Tibial artery (tissue), 4 donors: ENCODE measurements at regions not wholly inside any gene's neighbourhood (a gene's known extent, or its start where the extent isn't known, plus 50 kb on each side); places are given as distances from the start of the nearest gene placed in this dataset.

Source experiments
- DNase-seq, 2 donors: peaks; one replicate each; pipeline ENCODE4 v3.0.0-alpha.2; 2019
- H3K27ac ChIP-seq, 2 donors: fragments of 200-600 bp; sonication (generic) in 1 of 2; 1 replicate in 1 of 2; 2 replicates in 1 of 2; pipeline ENCODE4 v1.5.1; 2018 to 2019; ENCODE audit warnings: mild to moderate bottlenecking in 1 of 2
- H3K27me3 ChIP-seq, 2 donors: fragments of 200-600 bp; sonication (generic) in 1 of 2; one replicate each; pipeline versions ENCODE4 v1.5.1 to v1.6.0; 2016 to 2019
- H3K36me3 ChIP-seq, 3 donors: fragments of 200-600 bp; sonication (generic) in 2 of 3; one replicate each; pipeline ENCODE4 v1.5.1; 2016 to 2019; ENCODE audit warnings: mild to moderate bottlenecking in 2 of 3
- H3K4me1 ChIP-seq, 4 donors: fragments of 200-600 bp; sonication (generic) in 2 of 4; 1 replicate in 3 of 4; 2 replicates in 1 of 4; pipeline ENCODE4 v1.5.1; 2016 to 2019
- H3K4me3 ChIP-seq, 2 donors: fragments of 200-600 bp; sonication (generic) in 1 of 2; 1 replicate in 1 of 2; 2 replicates in 1 of 2; pipeline ENCODE4 v1.5.1; 2018 to 2019; ENCODE audit warnings: mild to moderate bottlenecking in 2 of 2
- H3K9me3 ChIP-seq, 3 donors: fragments of 200-600 bp; sonication (generic) in 1 of 3; one replicate each; pipeline ENCODE4 v1.5.1; 2016 to 2019
- CTCF ChIP-seq, 2 experiments: fragments of 200-600 bp in 1 of 2; fragments of 450-650 bp in 1 of 2; IDR thresholded peaks; one replicate each; pipeline ENCODE4 v1.5.1; 2017 to 2019; ENCODE audit warnings: antibody characterized with exemption in 2 of 2, mild to moderate bottlenecking in 1 of 2, moderate library complexity in 1 of 2
- intact Hi-C: fragments of 100-400 bp; cut with DNase I; formaldehyde crosslinking; loops from one replicate; pipeline ENCODE4 v1.15.0; 2023; ENCODE audit warnings: low total_unique reads

GRCh38 chr2:67596871-67597270 lies 199.7 kb downstream of the ETAA1 start:
- Histone ChIP-seq H3K4me3 (no peak overlapping the region), H3K9me3 (no peaks in the 10 kb centered on the region), H3K27me3 (no peaks in the 10 kb centered on the region), H3K36me3 (no peaks in the 10 kb centered on the region), H3K27ac (no peak overlapping the region), H3K4me1 (peaks cover 0 to 10% (median 0%) of the 10 kb centered on the region in 4 donors)
- intact Hi-C loops, result no loop called here
- no peak for TF ChIP-seq CTCF (IDR thresholded peaks at IDR 0.05)
- no peak for DNase-seq

GRCh38 chr2:67599561-67599960 lies 202.4 kb downstream of the ETAA1 start:
- no peak for DNase-seq
- Histone ChIP-seq H3K4me3 (no peak overlapping the region), H3K36me3 (no peaks in the 10 kb centered on the region), H3K27ac (no peak overlapping the region), H3K9me3 (no peaks in the 10 kb centered on the region), H3K27me3 (no peaks in the 10 kb centered on the region), H3K4me1 (peaks cover 0 to 10% (median 0%) of the 10 kb centered on the region in 4 donors)
- no peak for TF ChIP-seq CTCF (IDR thresholded peaks at IDR 0.05)
- intact Hi-C loops, result no loop called here

GRCh38 chr2:67600222-67600871 lies 203.2 kb downstream of the ETAA1 start:
- Histone ChIP-seq H3K27ac (no peak overlapping the region), H3K9me3 (no peaks in the 10 kb centered on the region), H3K27me3 (no peaks in the 10 kb centered on the region), H3K4me1 (peaks cover 0 to 10% (median 0%) of the 10 kb centered on the region in 4 donors), H3K4me3 (no peak overlapping the region), H3K36me3 (no peaks in the 10 kb centered on the region)
- DNase-seq, result no peak
- intact Hi-C loops, result no loop called here
- TF ChIP-seq CTCF (IDR thresholded peaks at IDR 0.05), result no peak

- intact Hi-C loops, result no loop called here
- H3K36me3 ChIP-seq, result no peaks in the 10 kb centered on the region
- no peak for TF ChIP-seq CTCF (IDR thresholded peaks at IDR 0.05)
- no peak for DNase-seq
- H3K27me3 ChIP-seq, result no peaks in the 10 kb centered on the region
- H3K4me1 ChIP-seq, result peaks cover 0 to 10% (median 0%) of the 10 kb centered on the region in 4 donors
- H3K9me3 ChIP-seq, result no peaks in the 10 kb centered on the region
- no peak overlapping the region for H3K27ac ChIP-seq
- no peak overlapping the region for H3K4me3 ChIP-seq
Observed at GRCh38 chr2:67600946-67601345, 203.8 kb downstream of the ETAA1 start.

GRCh38 chr2:67604360-67604759 lies 207.2 kb downstream of the ETAA1 start:
- Histone ChIP-seq H3K4me1 (peaks cover 0 to 10% (median 0%) of the 10 kb centered on the region in 4 donors), H3K4me3 (no peak overlapping the region), H3K27me3 (no peaks in the 10 kb centered on the region), H3K9me3 (no peaks in the 10 kb centered on the region), H3K36me3 (no peaks in the 10 kb centered on the region), H3K27ac (no peak overlapping the region)
- intact Hi-C loops, result no loop called here
- TF ChIP-seq CTCF (IDR thresholded peaks at IDR 0.05), result no peak
- DNase-seq, result no peak
